ENCODE measurements at regions not wholly inside any gene's neighbourhood (a gene's known extent, or its start where the extent isn't known, plus 50 kb on each side); places are given as distances from the start of the nearest gene placed in this dataset.

GRCh38 chr11:127995921-127996320 lies 591.4 kb downstream of the ETS1 start:
- Histone ChIP-seq H4K20me1 (ENCODE audit: insufficient read depth, low read length) (no peaks in the 10 kb centered on the region), H3K4me3 (ENCODE audit: insufficient read depth, low read depth, low read length) (no peak overlapping the region), H3K27me3 (ENCODE audit: control insufficient read depth, insufficient read depth, low read length) (no peaks in the 10 kb centered on the region), H3K9ac (ENCODE audit: low read depth, low read length) (no peak overlapping the region), H3K18ac (ENCODE audit: low read depth, low read length) (peak overlapping the region; percentile 97; the same call in 1 of the 2 replicates), H4K5ac (ENCODE audit: low read depth, low read length) (peak overlapping the region; percentile 71; the same call in 1 of the 2 replicates), H3K9me1 (ENCODE audit: insufficient read depth, low read length) (peaks cover 3% of the 10 kb centered on the region; the same call in 1 of the 2 replicates), H3K36me3 (ENCODE audit: control insufficient read depth, insufficient read depth, low read length) (no peaks in the 10 kb centered on the region), H3K4me1 (ENCODE audit: control insufficient read depth, insufficient read depth, low read length) (peaks cover 10% of the 10 kb centered on the region), H3K79me1 (ENCODE audit: low read depth in 1 of 2, low read length in 2 of 2) (no peaks in the 10 kb centered on the region), H2AFZ (replicated peaks; ENCODE audit: low read length, poor library complexity) (no peak overlapping the region), H4K8ac (ENCODE audit: low read depth in 2 of 2, low read length in 2 of 2) (peak overlapping the region in 1 of 2 experiments; percentile 45; a peak in 1 of 4 replicates), H2BK5ac (ENCODE audit: low read depth, low read length, poor library complexity, severe bottlenecking) (peak overlapping the region; percentile 85), H4K91ac (ENCODE audit: insufficient read depth, low read depth, low read length) (peak overlapping the region; percentile 20; the same call in 1 of the 2 replicates), H2AK9ac (replicated peaks; ENCODE audit: low read depth, low read length, poor library complexity) (no peak overlapping the region), H3K14ac (replicated peaks; ENCODE audit: low read depth, low read length) (no peak overlapping the region), H3K4ac (ENCODE audit: low read depth, low read length) (no peak overlapping the region), H3K23ac (ENCODE audit: low read depth, low read length) (no peak overlapping the region), H2BK20ac (ENCODE audit: low read depth, low read length) (no peak overlapping the region), H2BK15ac (ENCODE audit: low read depth, low read length) (no peak overlapping the region; the same call in 2 of the 3 replicates), H2AK5ac (ENCODE audit: low read depth, low read length) (no peak overlapping the region), H3K9me3 (ENCODE audit: control insufficient read depth, insufficient read depth, low read length) (no peaks in the 10 kb centered on the region), H3K4me2 (ENCODE audit: low read depth, low read length) (no peak overlapping the region), H2BK120ac (ENCODE audit: low read depth, low read length) (peak overlapping the region; percentile 39; the same call in 1 of the 2 replicates), H3K27ac (ENCODE audit: insufficient read depth, low read length) (no peak overlapping the region), H3K56ac (ENCODE audit: extremely low read depth, insufficient read depth, low read length) (no peak overlapping the region)
- ChIA-PET POLR2A (ENCODE audit: unreplicated experiment) (no interaction called here), CTCF (no interaction called here)
- in situ Hi-C loops (cut with MboI; ENCODE audit: low sequenced_read_pairs): no loop called here
- no CpG with 5 or more reads among the region's 3 CpGs for WGBS, 2 experiments (ENCODE audit: extremely low coverage in 2 of 2, insufficient read length in 1 of 2)
- no peak for ATAC-seq (ENCODE audit: low read depth)
- peak; percentile 8 for DNase-seq
- dilution Hi-C loops (cut with HindIII; ENCODE audit: low sequenced_read_pairs, unreplicated experiment): no loop called here
- intact Hi-C loops (cut with micrococcal nuclease): no loop called here
- TF ChIP-seq CHD1 (IDR thresholded peaks at IDR 0.05; ENCODE audit: low read depth, low read length): no peak
- TF ChIP-seq ELK1 (IDR thresholded peaks at IDR 0.05; ENCODE audit: borderline replicate concordance, low read depth, low read length): no peak
- no peak for TF ChIP-seq SMC3 (IDR thresholded peaks at IDR 0.05; ENCODE audit: low read depth, low read length)
- no peak for TF ChIP-seq USF2 (IDR thresholded peaks at IDR 0.05; ENCODE audit: low read depth, low read length)
- TF ChIP-seq MAFK (IDR thresholded peaks at IDR 0.05; ENCODE audit: low read depth, low read length): no peak
- no peak for TF ChIP-seq NFE2L2 (IDR thresholded peaks at IDR 0.05; ENCODE audit: low read depth, low read length)
- TF ChIP-seq POLR2A (IDR thresholded peaks at IDR 0.05; ENCODE audit: low read depth, low read length): no peak
- no peak for TF ChIP-seq MXI1 (IDR thresholded peaks at IDR 0.05; ENCODE audit: borderline replicate concordance, low read depth, low read length)
- TF ChIP-seq CEBPB (IDR thresholded peaks at IDR 0.05; ENCODE audit: low read depth, low read length): no peak
- TF ChIP-seq BHLHE40 (IDR thresholded peaks at IDR 0.05; ENCODE audit: low read depth, low read length): no peak
- no peak for TF ChIP-seq RCOR1 (IDR thresholded peaks at IDR 0.05; ENCODE audit: insufficient replicate concordance, low read length)
- BruUV-seq (replicated peaks): no TSS peak
